SW480 (cell line): ENCODE measurements at regions not wholly inside any gene's neighbourhood (a gene's known extent, or its start where the extent isn't known, plus 50 kb on each side); places are given as distances from the start of the nearest gene placed in this dataset.
A peak's percentile ranks its signal among the peaks of the same experiment; 100 is the strongest.

ENCODE experiments used
- DNase-seq: peaks from one replicate; pipeline ENCODE4 v3.0.0-alpha.2; 2016; ENCODE audit warnings: low spot score

DNA sequence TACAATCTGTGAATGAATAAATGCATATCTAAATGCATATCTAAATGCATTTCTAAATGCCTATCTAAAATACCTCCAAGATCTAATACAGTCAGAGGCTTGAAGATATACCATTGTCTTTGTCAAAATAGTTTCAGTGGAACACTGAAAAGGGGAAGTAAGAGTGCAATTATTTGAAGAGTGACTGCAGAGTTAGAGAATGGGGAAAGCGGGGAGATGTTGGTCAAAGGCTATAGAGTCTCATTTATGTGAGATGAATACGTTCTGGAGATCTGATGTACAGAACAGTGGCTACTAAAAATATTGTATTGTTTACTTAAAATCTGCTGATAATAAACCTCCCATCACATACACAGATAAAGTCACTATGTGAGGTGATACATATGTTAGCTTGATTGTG lies 1126.2 kb upstream of the CDH9 start:
- no peak for DNase-seq

DNA sequence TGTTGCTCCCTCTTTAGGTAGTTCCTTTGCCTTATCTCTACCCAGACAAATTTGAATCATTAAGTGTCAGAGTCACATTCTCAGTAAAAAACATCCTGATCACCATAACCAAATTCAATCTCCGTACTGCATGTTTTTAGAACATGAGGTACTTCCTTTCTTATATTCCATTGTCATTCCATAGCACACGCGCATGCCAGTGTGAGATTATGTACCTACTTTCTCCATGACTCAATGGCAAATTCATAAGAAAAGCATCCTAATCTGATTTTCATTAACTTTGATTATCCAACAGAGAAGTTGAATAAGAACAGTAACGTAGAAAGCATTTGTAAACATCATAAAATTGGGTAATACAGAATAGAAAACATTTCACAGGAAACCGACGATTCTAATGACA lies 1118.6 kb upstream of the CDH9 start:
- no peak for DNase-seq

GRCh38 chr5:28143519-28143918 lies 1105.1 kb upstream of the CDH9 start:
- DNase-seq: no peak

- DNase-seq: no peak
Measured at GRCh38 chr5:28132151-28132550, 1093.8 kb upstream of the CDH9 start.

GRCh38 chr5:28117691-28118090 lies 1079.3 kb upstream of the CDH9 start:
- no peak for DNase-seq

DNA sequence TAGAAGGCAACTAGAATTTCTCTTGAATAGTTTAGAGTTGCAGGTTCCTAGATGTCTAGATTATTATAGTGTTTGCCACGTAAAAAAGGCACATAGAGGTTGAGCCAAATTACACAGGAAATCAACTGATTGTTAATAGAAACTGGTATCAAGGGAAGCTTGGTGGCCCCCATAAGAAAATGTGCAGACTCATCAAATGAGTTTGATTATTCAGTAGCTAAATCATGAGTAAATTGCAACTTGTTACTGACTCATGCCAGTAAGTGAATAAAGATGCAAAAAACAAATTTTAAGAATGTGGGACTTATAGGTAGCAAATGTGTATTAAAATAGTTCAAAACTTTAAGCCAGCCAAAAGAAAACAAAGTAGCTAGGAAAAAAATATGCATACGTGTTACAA lies 1078.9 kb upstream of the CDH9 start:
- DNase-seq: no peak

GRCh38 chr5:28110781-28111180 lies 1072.4 kb upstream of the CDH9 start:
- DNase-seq: no peak

- DNase-seq: no peak
Measured at GRCh38 chr5:28104080-28104479, 1065.7 kb upstream of the CDH9 start.

GRCh38 chr5:28084069-28084468 lies 1045.7 kb upstream of the CDH9 start:
- no peak for DNase-seq

DNA sequence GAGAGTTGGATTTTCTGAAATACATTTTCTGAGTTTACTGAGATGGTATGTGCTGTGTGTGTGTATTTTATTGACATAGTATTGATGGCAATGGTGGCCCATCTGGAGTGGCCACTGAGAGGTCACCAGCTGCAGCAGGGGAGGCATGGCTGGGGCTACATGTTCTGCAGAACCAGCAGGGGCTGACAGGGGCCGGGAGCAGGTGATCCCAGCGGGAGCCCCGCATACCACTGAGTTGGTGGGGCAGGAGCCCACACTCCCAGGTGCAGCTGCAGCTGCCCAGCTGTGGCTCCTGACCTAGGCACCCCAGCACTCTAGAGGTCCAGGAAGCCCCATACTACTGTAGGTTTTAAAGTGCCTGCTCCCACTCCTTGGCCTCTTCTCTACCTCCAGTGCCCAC lies 1044.2 kb upstream of the CDH9 start:
- DNase-seq: no peak

DNA sequence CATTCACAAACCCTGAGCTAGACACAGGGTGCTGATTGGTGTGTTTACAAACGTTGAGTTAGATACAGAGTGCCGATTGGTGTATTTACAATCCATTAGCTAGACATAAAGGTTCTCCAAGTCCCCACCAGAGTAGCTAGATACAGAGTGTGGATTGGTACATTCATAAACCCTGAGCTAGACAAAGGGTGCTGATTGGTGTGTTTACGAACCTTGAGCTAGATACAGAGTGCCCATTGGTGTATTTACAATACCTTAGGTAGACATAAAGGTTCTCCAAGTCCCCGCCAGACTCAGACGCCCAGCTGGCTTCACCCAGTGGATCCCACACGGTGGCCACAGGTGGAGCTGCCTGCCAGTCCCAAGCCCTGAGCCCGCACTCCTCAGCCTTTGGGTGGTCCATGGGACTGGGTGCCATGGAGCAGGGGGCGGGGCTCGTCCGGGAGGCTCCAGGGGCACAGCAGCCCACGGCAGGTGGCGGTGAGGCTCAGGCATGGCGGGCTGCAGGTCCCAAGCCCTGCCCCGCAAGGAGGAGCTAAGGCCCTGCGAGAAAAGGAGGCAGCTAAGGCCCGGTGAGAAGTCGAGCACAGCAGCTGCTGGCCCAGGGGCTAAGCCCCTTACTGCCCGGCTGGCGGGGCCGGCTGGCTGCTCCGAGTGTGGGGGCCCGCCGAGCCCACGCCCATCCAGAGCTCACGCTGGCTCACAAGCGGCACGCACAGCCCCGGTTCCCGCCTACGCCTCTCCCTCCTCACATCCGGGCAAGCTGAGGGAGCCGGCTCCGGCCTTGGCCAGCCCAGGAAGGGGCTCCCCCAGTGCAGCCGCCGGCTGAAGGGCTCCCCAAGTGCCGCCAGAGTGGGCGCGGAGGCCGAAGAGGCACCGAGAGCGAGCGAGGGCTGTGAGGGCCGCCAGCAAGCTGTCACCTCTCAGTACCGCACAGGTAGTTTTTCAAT lies 1039.2 kb upstream of the CDH9 start:
- DNase-seq: no peak

DNA sequence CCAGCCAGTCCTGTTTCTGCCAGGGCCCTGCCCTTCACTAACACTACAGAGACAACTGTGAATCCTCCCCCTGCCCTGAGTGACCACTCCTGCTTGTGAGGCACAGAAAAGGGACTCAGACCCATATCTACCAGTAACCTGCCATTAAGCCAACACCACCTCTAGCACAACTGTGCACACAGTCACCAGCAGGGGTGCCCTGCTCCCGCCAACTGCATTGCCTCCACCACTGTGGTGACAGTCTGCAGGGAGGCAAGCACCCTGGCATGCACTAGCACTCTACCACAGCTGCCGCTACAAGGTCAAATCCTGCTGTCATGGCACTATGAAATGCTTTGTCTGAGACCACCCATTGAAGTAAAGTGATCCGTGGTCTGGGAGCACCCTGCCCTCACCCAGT lies 1028.5 kb upstream of the CDH9 start:
- DNase-seq: no peak

DNA sequence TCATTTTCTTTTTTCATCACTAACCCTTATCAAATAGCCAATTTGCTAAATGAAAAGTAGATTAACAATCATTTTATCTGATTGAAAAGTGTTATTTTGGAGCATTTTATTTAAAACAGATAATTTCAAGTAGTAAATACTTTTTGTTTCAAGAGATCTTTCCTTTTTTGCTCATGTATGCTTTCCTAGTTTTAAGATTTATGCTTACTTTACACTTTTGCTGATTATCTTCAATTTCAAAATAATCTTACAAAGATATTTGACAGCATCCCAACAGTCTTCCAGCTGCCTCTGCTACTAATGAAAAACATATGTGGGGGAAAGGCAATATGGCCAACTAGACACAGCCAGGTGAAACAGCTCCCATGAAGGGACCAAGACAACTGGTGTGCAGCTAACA lies 1027.3 kb upstream of the CDH9 start:
- no peak for DNase-seq

DNA sequence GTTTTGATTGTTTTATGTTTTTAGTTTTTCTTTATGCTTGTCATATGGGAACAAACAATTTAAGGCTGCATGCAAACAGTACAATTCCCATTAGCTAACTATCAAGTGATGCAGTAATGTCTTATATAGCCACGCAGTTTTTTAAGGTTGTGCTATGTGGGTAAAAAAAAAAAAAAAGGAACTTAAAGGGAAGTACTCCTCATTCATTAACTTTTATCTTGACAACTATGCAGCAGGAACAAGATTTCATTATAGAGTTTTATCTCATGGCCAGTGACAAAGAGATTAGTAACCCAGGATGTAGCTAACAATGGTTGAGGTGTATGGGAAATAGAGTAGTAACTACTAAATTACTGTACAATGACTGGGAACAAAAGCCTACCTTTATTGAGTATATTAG lies 1008.2 kb upstream of the CDH9 start:
- no peak for DNase-seq

DNA sequence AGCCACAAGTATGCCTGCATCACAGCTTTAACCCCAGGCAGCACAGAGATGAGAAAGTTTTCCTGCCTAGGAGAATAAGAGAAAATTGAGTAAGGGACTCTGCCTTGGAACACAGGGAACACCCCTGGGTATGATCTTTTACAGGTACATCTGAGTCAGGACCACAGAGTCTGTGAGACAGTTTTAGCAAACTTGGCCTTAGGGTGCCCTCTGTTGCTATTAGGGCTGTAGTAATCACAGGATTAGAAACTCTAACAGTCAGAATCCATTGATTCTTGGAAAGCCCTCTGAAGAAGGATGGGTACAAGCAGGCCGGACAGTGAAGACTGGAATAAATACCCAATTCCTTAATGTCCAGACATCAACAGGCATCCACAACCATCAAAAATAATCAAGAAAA lies 989.5 kb upstream of the CDH9 start:
- no peak for DNase-seq

DNA sequence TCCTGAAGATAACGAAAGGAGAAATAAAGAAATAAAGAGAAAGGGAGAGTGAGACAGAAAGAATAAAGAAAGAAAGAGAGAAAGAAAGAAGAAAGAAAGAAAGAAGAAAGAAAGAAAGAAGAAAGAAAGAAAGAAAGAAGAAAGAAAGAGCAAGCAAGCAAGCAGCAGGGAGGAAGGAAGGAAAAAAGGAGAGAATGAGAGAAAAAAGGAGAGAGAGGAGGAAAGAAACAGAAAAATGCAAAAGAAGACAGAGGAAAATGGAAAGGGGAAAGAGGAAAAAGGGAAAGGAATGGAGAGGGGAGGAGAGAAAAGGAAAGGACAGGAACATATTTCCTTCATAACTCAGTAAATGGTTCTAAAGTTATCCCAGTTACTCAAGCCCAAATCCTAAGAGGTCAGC lies 978.8 kb upstream of the CDH9 start:
- DNase-seq: no peak

DNA sequence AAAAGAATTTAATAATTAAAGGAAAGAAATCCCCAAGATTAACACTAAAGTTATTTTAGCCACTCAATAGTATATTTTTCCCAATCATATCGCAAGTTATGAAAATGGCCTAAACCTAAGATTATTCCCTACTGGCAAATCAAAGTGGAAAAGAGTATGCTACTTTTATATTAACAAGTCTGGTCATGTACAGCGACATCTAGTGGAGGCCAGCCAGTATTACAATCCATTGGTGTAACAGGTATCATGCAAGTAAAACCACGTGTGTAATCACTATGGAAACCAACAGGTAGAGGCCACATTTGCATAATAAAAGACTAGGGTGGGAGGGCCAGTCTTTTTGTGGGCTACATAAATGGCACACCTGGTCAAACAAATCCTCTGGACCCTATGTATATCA lies 976.4 kb upstream of the CDH9 start:
- peak; percentile 4 for DNase-seq

DNA sequence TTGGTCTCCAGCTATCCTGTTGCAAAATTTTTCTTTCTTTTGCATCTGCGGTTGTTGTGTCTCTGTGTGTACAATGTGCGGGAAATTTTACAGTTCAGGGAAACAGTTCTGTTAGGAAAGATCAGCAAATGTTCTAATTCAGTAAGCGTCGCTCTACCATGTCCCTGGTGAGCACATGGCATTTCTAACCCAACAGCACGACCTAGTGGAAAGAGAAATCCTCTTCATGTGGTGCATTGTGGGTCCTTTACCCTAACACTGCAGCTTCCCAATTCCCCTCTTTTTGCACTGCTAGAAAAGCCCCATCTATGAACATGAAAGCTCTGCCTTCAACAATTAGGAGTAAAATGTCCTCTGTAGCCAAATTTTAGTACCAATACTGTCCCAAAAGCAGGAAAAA lies 974.2 kb upstream of the CDH9 start:
- DNase-seq: no peak

GRCh38 chr5:28009576-28009975 lies 971.2 kb upstream of the CDH9 start:
- no peak for DNase-seq

- DNase-seq: no peak
Measured at GRCh38 chr5:27996665-27997064, 958.3 kb upstream of the CDH9 start.

DNA sequence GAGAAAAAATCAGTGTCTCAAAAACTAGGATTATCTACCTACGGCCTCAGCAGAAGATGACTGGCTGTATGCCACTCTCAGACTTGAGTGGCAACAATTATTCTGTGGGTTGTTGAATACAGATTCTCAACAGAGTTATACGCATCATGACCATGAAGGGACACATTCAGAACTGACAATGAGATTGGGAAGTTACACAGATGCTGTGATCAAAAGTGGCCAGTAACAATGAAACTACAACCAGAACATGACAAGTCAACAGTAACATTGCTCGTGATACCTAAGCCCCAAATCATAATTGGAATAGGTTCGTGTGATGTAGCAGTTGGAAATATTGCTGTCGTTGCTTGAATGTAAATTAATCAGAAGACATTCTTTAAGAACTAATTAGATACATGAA lies 957.5 kb upstream of the CDH9 start:
- DNase-seq: no peak

- no peak for DNase-seq
Measured at GRCh38 chr5:27978322-27978721, 939.9 kb upstream of the CDH9 start.

DNA sequence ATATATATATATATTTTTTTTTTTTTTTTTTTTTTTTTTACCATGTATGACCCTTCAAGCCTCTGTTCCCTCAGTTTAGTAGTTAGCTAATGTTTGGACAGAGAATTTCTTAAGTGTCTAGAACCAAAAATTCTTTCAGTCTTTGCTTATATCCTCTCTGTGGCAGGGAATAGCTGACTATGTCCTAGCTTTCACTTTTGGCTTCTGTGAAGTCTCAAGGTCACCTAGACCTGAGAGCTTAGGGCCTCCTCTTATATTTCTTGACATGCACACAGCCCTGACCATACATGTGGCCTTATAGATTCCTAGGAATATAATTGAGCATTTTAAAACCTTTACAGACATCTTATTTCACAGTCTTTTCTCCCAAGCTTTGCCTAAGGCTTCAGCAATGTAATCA lies 930.8 kb upstream of the CDH9 start:
- no peak for DNase-seq
